ENCODE measurements at regions not wholly inside any gene's neighbourhood (a gene's known extent, or its start where the extent isn't known, plus 50 kb on each side); places are given as distances from the start of the nearest gene placed in this dataset.

GRCh38 chr4:10320130-10320529 is 137.1 kb downstream of the ZNF518B start:
- DNase-seq (ENCODE audit: low read depth, low spot score), result no peak
- no peak for TF ChIP-seq CTCF (IDR thresholded peaks at IDR 0.05; ENCODE audit: low read depth, low read length)
- no peak overlapping the region for H3K4me3 ChIP-seq (ENCODE audit: low read depth, low read length)
- in situ Hi-C loops (cut with HindIII; ENCODE audit: low sequenced_read_pairs), result no loop called here

GRCh38 chr4:10317345-10317744 is 139.9 kb downstream of the ZNF518B start:
- no peak for DNase-seq (ENCODE audit: low read depth, low spot score)
- H3K4me3 ChIP-seq (ENCODE audit: low read depth, low read length), result no peak overlapping the region
- in situ Hi-C loops (cut with HindIII; ENCODE audit: low sequenced_read_pairs), result no loop called here
- no peak for TF ChIP-seq CTCF (IDR thresholded peaks at IDR 0.05; ENCODE audit: low read depth, low read length)

- TF ChIP-seq CTCF (IDR thresholded peaks at IDR 0.05; ENCODE audit: low read depth, low read length), result no peak
- H3K4me3 ChIP-seq (ENCODE audit: low read depth, low read length), result no peak overlapping the region
- DNase-seq (ENCODE audit: low read depth, low spot score), result no peak
- in situ Hi-C loops (cut with HindIII; ENCODE audit: low sequenced_read_pairs), result no loop called here
Observed at GRCh38 chr4:10316851-10317250, 140.4 kb downstream of the ZNF518B start.

GRCh38 chr4:10315638-10316037 is 141.6 kb downstream of the ZNF518B start:
- in situ Hi-C loops (cut with HindIII; ENCODE audit: low sequenced_read_pairs), result no loop called here
- no peak for TF ChIP-seq CTCF (IDR thresholded peaks at IDR 0.05; ENCODE audit: low read depth, low read length)
- H3K4me3 ChIP-seq (ENCODE audit: low read depth, low read length), result no peak overlapping the region
- no peak for DNase-seq (ENCODE audit: low read depth, low spot score)

GRCh38 chr4:10312568-10312967 is 144.7 kb downstream of the ZNF518B start:
- no peak overlapping the region for H3K4me3 ChIP-seq (ENCODE audit: low read depth, low read length)
- in situ Hi-C loops (cut with HindIII; ENCODE audit: low sequenced_read_pairs), result no loop called here
- no peak for DNase-seq (ENCODE audit: low read depth, low spot score)
- no peak for TF ChIP-seq CTCF (IDR thresholded peaks at IDR 0.05; ENCODE audit: low read depth, low read length)

- in situ Hi-C loops (cut with HindIII; ENCODE audit: low sequenced_read_pairs), result no loop called here
- DNase-seq (ENCODE audit: low read depth, low spot score), result no peak
- no peak for TF ChIP-seq CTCF (IDR thresholded peaks at IDR 0.05; ENCODE audit: low read depth, low read length)
Observed at GRCh38 chr4:10311939-10312338, 145.3 kb downstream of the ZNF518B start.

GRCh38 chr4:10305816-10306215 is 151.4 kb downstream of the ZNF518B start:
- H3K4me3 ChIP-seq (ENCODE audit: low read depth, low read length), result no peak overlapping the region
- no peak for DNase-seq (ENCODE audit: low read depth, low spot score)
- in situ Hi-C loops (cut with HindIII; ENCODE audit: low sequenced_read_pairs), result no loop called here
- no peak for TF ChIP-seq CTCF (IDR thresholded peaks at IDR 0.05; ENCODE audit: low read depth, low read length)

More at GRCh38 chr4:10311939-10312338, 145.3 kb downstream of the ZNF518B start:
- no peak overlapping the region for H3K4me3 ChIP-seq (ENCODE audit: low read depth, low read length)

All from astrocyte of the spinal cord (primary cell).